ENCODE measurements at regions not wholly inside any gene's neighbourhood (a gene's known extent, or its start where the extent isn't known, plus 50 kb on each side); places are given as distances from the start of the nearest gene placed in this dataset.
A peak's percentile ranks its signal among the peaks of the same experiment; 100 is the strongest.
"Not testable (repeated sequence)": the region's sequence is repeated elsewhere in the genome, so short reads cannot be mapped to it uniquely, and the experiment has no call there.

- in situ Hi-C loops (cut with MboI; ENCODE audit: low pct_unique_long_range_greater_than_20kb, low sequenced_read_pairs, unreplicated experiment) = no loop called here
- no peak for DNase-seq (ENCODE audit: low spot score)
- no peak for TF ChIP-seq CTCF (IDR thresholded peaks at IDR 0.05; ENCODE audit: extremely low read depth, insufficient read depth, missing control alignments)
These were observed 136.7 kb upstream of the HAPLN1 start for GRCh38 chr5:83857341-83857740.

- DNase-seq (ENCODE audit: low spot score) = no peak
- in situ Hi-C loops (cut with MboI; ENCODE audit: low pct_unique_long_range_greater_than_20kb, low sequenced_read_pairs, unreplicated experiment) = no loop called here
- TF ChIP-seq CTCF (IDR thresholded peaks at IDR 0.05; ENCODE audit: extremely low read depth, insufficient read depth, missing control alignments) = no peak
These were observed 136.2 kb upstream of the HAPLN1 start for GRCh38 chr5:83856881-83857280.

- DNase-seq (ENCODE audit: low spot score); in situ Hi-C loops (cut with MboI; ENCODE audit: low pct_unique_long_range_greater_than_20kb, low sequenced_read_pairs, unreplicated experiment): not testable (repeated sequence)
These were observed 129.8 kb upstream of the HAPLN1 start for GRCh38 chr5:83850412-83850811.

- in situ Hi-C loops (cut with MboI; ENCODE audit: low pct_unique_long_range_greater_than_20kb, low sequenced_read_pairs, unreplicated experiment) = no loop called here
- TF ChIP-seq CTCF (IDR thresholded peaks at IDR 0.05; ENCODE audit: extremely low read depth, insufficient read depth, missing control alignments) = no peak
- DNase-seq (ENCODE audit: low spot score) = no peak
These were observed 128.3 kb upstream of the HAPLN1 start for GRCh38 chr5:83848941-83849340.

GRCh38 chr5:83846624-83847350 is 126.1 kb upstream of the HAPLN1 start:
- DNase-seq (ENCODE audit: low spot score) = no peak
- TF ChIP-seq CTCF (IDR thresholded peaks at IDR 0.05; ENCODE audit: extremely low read depth, insufficient read depth, missing control alignments) = no peak
- in situ Hi-C loops (cut with MboI; ENCODE audit: low pct_unique_long_range_greater_than_20kb, low sequenced_read_pairs, unreplicated experiment) = no loop called here

GRCh38 chr5:83844449-83845068 is 123.9 kb upstream of the HAPLN1 start:
- peak; percentile 66 for DNase-seq (ENCODE audit: low spot score)
- no peak for TF ChIP-seq CTCF (IDR thresholded peaks at IDR 0.05; ENCODE audit: extremely low read depth, insufficient read depth, missing control alignments)
- in situ Hi-C loops (cut with MboI; ENCODE audit: low pct_unique_long_range_greater_than_20kb, low sequenced_read_pairs, unreplicated experiment) = no loop called here

GRCh38 chr5:83839788-83840187 is 119.1 kb upstream of the HAPLN1 start:
- in situ Hi-C loops (cut with MboI; ENCODE audit: low pct_unique_long_range_greater_than_20kb, low sequenced_read_pairs, unreplicated experiment) = no loop called here
- DNase-seq (ENCODE audit: low spot score) = no peak
- TF ChIP-seq CTCF (IDR thresholded peaks at IDR 0.05; ENCODE audit: extremely low read depth, insufficient read depth, missing control alignments) = no peak

Data from GM13977 (cell line).